Prostate gland (tissue), 2 donors: ENCODE measurements at regions not wholly inside any gene's neighbourhood (a gene's known extent, or its start where the extent isn't known, plus 50 kb on each side); places are given as distances from the start of the nearest gene placed in this dataset.

ENCODE experiments used
- CTCF ChIP-seq, 4 experiments: fragments of 200-600 bp in 2 of 4; fragments of 450-650 bp in 2 of 4; sonication (generic) in 2 of 4; IDR thresholded peaks; 1 replicate in 3 of 4; 2 replicates in 1 of 4; pipeline ENCODE4 v1.5.1; 2016 to 2019; ENCODE audit warnings: antibody characterized with exemption in 4 of 4, mild to moderate bottlenecking in 2 of 4, moderate library complexity in 2 of 4
- POLR2A ChIP-seq: fragments of 450-650 bp; IDR thresholded peaks from one replicate; pipeline ENCODE4 v1.6.1; 2016; ENCODE audit warnings: antibody characterized with exemption, mild to moderate bottlenecking
- POLR2AphosphoS5 ChIP-seq: sonication (generic); formaldehyde crosslinking; IDR thresholded peaks from one replicate; pipeline ENCODE4 v1.6.1; 2017; ENCODE audit warnings: antibody characterized with exemption

- no peak for TF ChIP-seq POLR2A
- TF ChIP-seq CTCF (IDR thresholded peaks at IDR 0.05) = no peak
- TF ChIP-seq POLR2AphosphoS5 = no peak
Observed at GRCh38 chr2:48873666-48874065, 118.1 kb upstream of the LHCGR start.
